Tibial nerve (tissue), 4 donors: ENCODE measurements at regions not wholly inside any gene's neighbourhood (a gene's known extent, or its start where the extent isn't known, plus 50 kb on each side); places are given as distances from the start of the nearest gene placed in this dataset.

Experiments used
- CTCF ChIP-seq, 5 experiments: fragments of 200-600 bp in 3 of 5; fragments of 450-650 bp in 2 of 5; sonication (generic) in 3 of 5; IDR thresholded peaks; one replicate each; pipeline ENCODE4 v1.5.1; 2016 to 2019; ENCODE audit warnings: antibody characterized with exemption in 5 of 5, mild to moderate bottlenecking in 3 of 5, moderate library complexity in 2 of 5
- EP300 ChIP-seq, 2 donors: sonication (generic); formaldehyde crosslinking; IDR thresholded peaks; one replicate each; pipeline ENCODE4 v1.6.1; 2017; ENCODE audit warnings: antibody characterized with exemption in 2 of 2, mild to moderate bottlenecking in 1 of 2

GRCh38 chr3:107880702-107881101 is 210.1 kb downstream of the CD47 start:
- TF ChIP-seq EP300 (IDR thresholded peaks at IDR 0.05) = no peak
- no peak for TF ChIP-seq CTCF (IDR thresholded peaks at IDR 0.05)
